Spleen (tissue), 7 donors: ENCODE measurements at regions not wholly inside any gene's neighbourhood (a gene's known extent, or its start where the extent isn't known, plus 50 kb on each side); places are given as distances from the start of the nearest gene placed in this dataset.

ENCODE experiments used
- POLR2A ChIP-seq, 3 donors: fragments of 450-650 bp; IDR thresholded peaks; one replicate each; pipeline ENCODE4 v1.5.1; 2017; ENCODE audit warnings: antibody characterized with exemption in 3 of 3, mild to moderate bottlenecking in 1 of 3
- TF ChIP-seq, protein P1 (sequence below), 11 experiments: fragments of 200-600 bp in 7 of 11; fragments of 450-650 bp in 4 of 11; sonication (generic) in 4 of 11; IDR thresholded peaks in 8 of 11; conservative IDR thresholded peaks in 3 of 11; 1 replicate in 7 of 11; 2 replicates in 4 of 11; pipeline versions ENCODE4 v1.4.0 to v1.8.0; 2016 to 2021; ENCODE audit warnings: antibody characterized with exemption in 11 of 11, inconsistent platforms in 4 of 11, mild to moderate bottlenecking in 1 of 11
- donor health status: DM: no; HTN: no; CAD: no; lungs with moderate emphysema.
- donor health status: DM: no; HTN: no; CAD: no.
- donor health status: DM: no; HTN: no; CAD: no.

GRCh38 chr2:88856409-88857135 lies 165.1 kb downstream of the RPIA start:
- TF ChIP-seq, protein P1, sequence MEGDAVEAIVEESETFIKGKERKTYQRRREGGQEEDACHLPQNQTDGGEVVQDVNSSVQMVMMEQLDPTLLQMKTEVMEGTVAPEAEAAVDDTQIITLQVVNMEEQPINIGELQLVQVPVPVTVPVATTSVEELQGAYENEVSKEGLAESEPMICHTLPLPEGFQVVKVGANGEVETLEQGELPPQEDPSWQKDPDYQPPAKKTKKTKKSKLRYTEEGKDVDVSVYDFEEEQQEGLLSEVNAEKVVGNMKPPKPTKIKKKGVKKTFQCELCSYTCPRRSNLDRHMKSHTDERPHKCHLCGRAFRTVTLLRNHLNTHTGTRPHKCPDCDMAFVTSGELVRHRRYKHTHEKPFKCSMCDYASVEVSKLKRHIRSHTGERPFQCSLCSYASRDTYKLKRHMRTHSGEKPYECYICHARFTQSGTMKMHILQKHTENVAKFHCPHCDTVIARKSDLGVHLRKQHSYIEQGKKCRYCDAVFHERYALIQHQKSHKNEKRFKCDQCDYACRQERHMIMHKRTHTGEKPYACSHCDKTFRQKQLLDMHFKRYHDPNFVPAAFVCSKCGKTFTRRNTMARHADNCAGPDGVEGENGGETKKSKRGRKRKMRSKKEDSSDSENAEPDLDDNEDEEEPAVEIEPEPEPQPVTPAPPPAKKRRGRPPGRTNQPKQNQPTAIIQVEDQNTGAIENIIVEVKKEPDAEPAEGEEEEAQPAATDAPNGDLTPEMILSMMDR (IDR thresholded peaks at IDR 0.05 in 8 of 11, conservative IDR thresholded peaks at IDR 0.05 in 3 of 11): no peak
- TF ChIP-seq POLR2A (IDR thresholded peaks at IDR 0.05): no peak
